MM.1S (cell line): ENCODE measurements at regions not wholly inside any gene's neighbourhood (a gene's known extent, or its start where the extent isn't known, plus 50 kb on each side); places are given as distances from the start of the nearest gene placed in this dataset.
"Not testable (repeated sequence)": the region's sequence is repeated elsewhere in the genome, so short reads cannot be mapped to it uniquely, and the experiment has no call there.

ENCODE experiments used
- DNase-seq: peaks from one replicate; pipeline ENCODE4 v3.0.0-alpha.2; 2015
- H2AFZ ChIP-seq: fragments of 300-600 bp; sonication (generic); 2 replicates; pipeline ENCODE4 v1.6.0; 2016; ENCODE audit warnings: antibody characterized with exemption, low read length
- H3F3A ChIP-seq: fragments of 300-600 bp; sonication (generic); 2 replicates; pipeline ENCODE4 v1.6.1; 2016; ENCODE audit warnings: mild to moderate bottlenecking, antibody characterized with exemption, low read length, moderate library complexity, mixed read lengths; ENCODE audit not compliant: insufficient read depth
- H3K27ac ChIP-seq: fragments of 300-600 bp; sonication (generic); 2 replicates; pipeline ENCODE4 v1.5.1; 2016; ENCODE audit warnings: mild to moderate bottlenecking, low read length
- H3K27me3 ChIP-seq: fragments of 300-600 bp; sonication (generic); replicated peaks from 2 replicates; pipeline ENCODE4 v1.6.0; 2016; ENCODE audit warnings: low read length; ENCODE audit not compliant: insufficient read depth
- H3K36me3 ChIP-seq: fragments of 300-600 bp; sonication (generic); replicated peaks from 2 replicates; pipeline ENCODE4 v1.6.1; 2016; ENCODE audit warnings: mild to moderate bottlenecking, low read length, mixed read lengths; ENCODE audit not compliant: insufficient read depth
- H3K4me1 ChIP-seq: fragments of 300-600 bp; sonication (generic); 2 replicates; pipeline ENCODE4 v1.6.1; 2016; ENCODE audit warnings: low read length, mixed read lengths
- H3K4me2 ChIP-seq: fragments of 300-600 bp; sonication (generic); 2 replicates; pipeline ENCODE4 v1.6.0; 2016; ENCODE audit warnings: low read depth, low read length
- H3K4me3 ChIP-seq: fragments of 300-600 bp; sonication (generic); 2 replicates; pipeline ENCODE4 v1.5.1; 2016; ENCODE audit warnings: low read length, mixed read lengths
- H3K79me2 ChIP-seq: fragments of 300-600 bp; sonication (generic); 2 replicates; pipeline ENCODE4 v1.6.1; 2016; ENCODE audit warnings: mixed run types, low read length, mixed read lengths
- H3K9ac ChIP-seq: fragments of 300-600 bp; sonication (generic); 2 replicates; pipeline ENCODE4 v1.6.1; 2016; ENCODE audit warnings: low read length, mixed read lengths
- H3K9me2 ChIP-seq: fragments of 300-600 bp; sonication (generic); replicated peaks from 2 replicates; pipeline ENCODE4 v1.6.1; 2016; ENCODE audit warnings: mild to moderate bottlenecking, low read length, mixed read lengths; ENCODE audit not compliant: insufficient read depth
- H3K9me3 ChIP-seq: fragments of 300-600 bp; sonication (generic); replicated peaks from 2 replicates; pipeline ENCODE4 v1.6.1; 2016; ENCODE audit warnings: mild to moderate bottlenecking, low read length, mixed read lengths; ENCODE audit not compliant: insufficient read depth
- H4K20me1 ChIP-seq: fragments of 300-600 bp; sonication (generic); 2 replicates; pipeline ENCODE4 v1.6.1; 2016; ENCODE audit warnings: mild to moderate bottlenecking, low read length, moderate library complexity, mixed read lengths; ENCODE audit not compliant: insufficient read depth
- CTCF ChIP-seq: fragments of 300-600 bp; sonication (generic); IDR thresholded peaks from 2 replicates; pipeline ENCODE4 v1.5.1; 2016; ENCODE audit warnings: antibody characterized with exemption, low read length, mixed read lengths
- EZH2 ChIP-seq: fragments of 300-600 bp; sonication (generic); optimal IDR thresholded peaks from 2 replicates; pipeline ENCODE3; 2017; ENCODE audit warnings: low read depth, mild to moderate bottlenecking, antibody characterized with exemption, low read length, mixed read lengths
- EZH2phosphoT487 ChIP-seq: fragments of 300-600 bp; sonication (generic); IDR thresholded peaks from 2 replicates; pipeline ENCODE4 v1.6.1; 2018; ENCODE audit warnings: antibody characterized with exemption, low read length

- Histone ChIP-seq H3K9ac (no peak overlapping the region), H3K4me3 (no peak overlapping the region), H3K9me3 (no peaks in the 10 kb centered on the region), H3K27ac (no peak overlapping the region), H3K36me3 (no peaks in the 10 kb centered on the region), H3K4me1 (no peaks in the 10 kb centered on the region), H4K20me1 (no peaks in the 10 kb centered on the region), H3F3A (no peaks in the 10 kb centered on the region), H3K9me2 (no peaks in the 10 kb centered on the region), H3K4me2 (no peak overlapping the region), H3K79me2 (no peaks in the 10 kb centered on the region), H2AFZ (no peak overlapping the region), H3K27me3 (no peaks in the 10 kb centered on the region)
- DNase-seq = no peak
- TF ChIP-seq CTCF = no peak
- no peak for TF ChIP-seq EZH2phosphoT487
- TF ChIP-seq EZH2 = no peak
Observed at GRCh38 chr2:160753960-160754359, 260.4 kb upstream of the RBMS1 start.

GRCh38 chr2:160756481-160756880 lies 262.9 kb upstream of the RBMS1 start:
- Histone ChIP-seq H3K9me3 (no peaks in the 10 kb centered on the region), H3K9me2 (no peaks in the 10 kb centered on the region), H3K9ac (no peak overlapping the region), H3K27me3 (no peaks in the 10 kb centered on the region), H4K20me1 (no peaks in the 10 kb centered on the region), H3K4me1 (no peaks in the 10 kb centered on the region), H2AFZ (no peak overlapping the region), H3K36me3 (no peaks in the 10 kb centered on the region), H3K4me3 (no peak overlapping the region), H3F3A (no peaks in the 10 kb centered on the region), H3K27ac (no peak overlapping the region), H3K4me2 (no peak overlapping the region), H3K79me2 (no peaks in the 10 kb centered on the region)
- no peak for DNase-seq
- TF ChIP-seq EZH2phosphoT487 (no peak), CTCF (no peak), EZH2 (no peak)

DNA sequence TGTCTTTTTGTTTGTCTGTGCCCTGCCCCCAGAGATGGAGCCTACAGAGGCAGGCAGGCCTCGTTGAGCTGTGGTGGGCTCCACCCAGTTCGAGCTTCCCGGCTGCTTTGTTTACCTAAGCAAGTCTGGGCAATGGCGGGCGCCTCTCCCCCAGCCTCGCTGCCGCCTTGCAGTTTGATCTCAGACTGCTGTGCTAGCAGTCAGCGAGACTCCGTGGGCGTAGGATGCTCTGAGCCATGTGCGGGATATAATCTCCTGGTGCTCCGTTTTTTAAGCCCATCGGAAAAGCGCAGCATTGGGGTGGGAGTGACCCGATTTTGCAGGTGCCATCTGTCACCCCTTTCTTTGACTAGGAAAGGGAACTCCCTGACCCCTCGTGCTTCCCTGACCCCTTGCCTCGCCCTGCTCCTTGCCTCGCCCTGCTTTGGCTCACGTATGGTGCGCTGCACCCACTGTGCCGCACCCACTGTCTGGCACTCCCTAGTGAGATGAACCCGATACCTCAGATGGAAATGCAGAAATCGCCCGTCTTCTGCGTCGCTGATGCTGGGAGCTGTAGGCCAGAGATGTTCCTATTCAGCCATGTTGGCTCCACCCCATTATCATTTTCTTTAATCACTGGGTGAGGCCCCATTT lies 269.0 kb upstream of the RBMS1 start:
- not testable (repeated sequence) for H2AFZ ChIP-seq, H3K4me1 ChIP-seq, H3K9me3 ChIP-seq, H3K4me3 ChIP-seq, H3F3A ChIP-seq, H4K20me1 ChIP-seq, H3K36me3 ChIP-seq, H3K27me3 ChIP-seq, H3K79me2 ChIP-seq, H3K4me2 ChIP-seq, H3K9ac ChIP-seq, DNase-seq, H3K9me2 ChIP-seq, H3K27ac ChIP-seq

GRCh38 chr2:160783474-160783873 lies 289.9 kb upstream of the RBMS1 start:
- no peak overlapping the region for H2AFZ ChIP-seq
- no peak overlapping the region for H3K4me2 ChIP-seq
- no peaks in the 10 kb centered on the region for H3K4me1 ChIP-seq
- no peak overlapping the region for H3K9ac ChIP-seq
- no peaks in the 10 kb centered on the region for H3K9me2 ChIP-seq
- H3K36me3 ChIP-seq = no peaks in the 10 kb centered on the region
- H3K27me3 ChIP-seq = no peaks in the 10 kb centered on the region
- no peak for DNase-seq
- H4K20me1 ChIP-seq = no peaks in the 10 kb centered on the region
- H3K4me3 ChIP-seq = no peak overlapping the region
- no peaks in the 10 kb centered on the region for H3K79me2 ChIP-seq
- no peak overlapping the region for H3K27ac ChIP-seq
- H3K9me3 ChIP-seq = no peaks in the 10 kb centered on the region
- no peaks in the 10 kb centered on the region for H3F3A ChIP-seq
- no peak for TF ChIP-seq EZH2
- TF ChIP-seq EZH2phosphoT487 = no peak
- TF ChIP-seq CTCF = no peak
